ENCODE measurements at regions not wholly inside any gene's neighbourhood (a gene's known extent, or its start where the extent isn't known, plus 50 kb on each side); places are given as distances from the start of the nearest gene placed in this dataset.

GRCh38 chr14:95449131-95449530 is 67.3 kb downstream of the SYNE3 start:
- ChIA-PET POLR2A (no interaction called here), CTCF (interaction anchor here (0.7 to 1.6 kb wide), 3 partner anchors 9 to 78 kb away, joined by 3 to 4 read pairs (median 3); no protein-coding TSS in a partner anchor)
- H3K36me3 Mint-ChIP-seq (ENCODE audit: insufficient read depth, unreplicated experiment) = peaks cover 7% of the 10 kb centered on the region
- no TSS peak for BruUV-seq (replicated peaks)
- DNase-seq (ENCODE audit: unreplicated experiment) = no peak
- intact Hi-C loops (cut with micrococcal nuclease) = no loop called here
- H3K4me3 Mint-ChIP-seq (ENCODE audit: unreplicated experiment) = no peak overlapping the region
- H3K27ac Mint-ChIP-seq (ENCODE audit: low read depth, unreplicated experiment) = no peak overlapping the region
- no peaks in the 10 kb centered on the region for H3K27me3 Mint-ChIP-seq (ENCODE audit: insufficient read depth, unreplicated experiment)
- no peaks in the 10 kb centered on the region for H3K4me1 Mint-ChIP-seq (ENCODE audit: insufficient read depth, unreplicated experiment)
- no peaks in the 10 kb centered on the region for H3K9me3 Mint-ChIP-seq (ENCODE audit: unreplicated experiment)
- TF ChIP-seq CTCF (IDR thresholded peaks at IDR 0.05; ENCODE audit: unreplicated experiment) = no peak

GRCh38 chr14:95446470-95446869 is 70.0 kb downstream of the SYNE3 start:
- intact Hi-C loops (cut with micrococcal nuclease) = no loop called here
- BruUV-seq (replicated peaks) = no TSS peak
- POLR2A ChIA-PET = interaction anchor here (1.0 kb wide), 1 partner anchor 67 kb away, joined by 3 read pairs; no protein-coding TSS in a partner anchor
- DNase-seq (ENCODE audit: unreplicated experiment) = no peak
- TF ChIP-seq CTCF (IDR thresholded peaks at IDR 0.05; ENCODE audit: unreplicated experiment) = no peak
- H3K4me3 Mint-ChIP-seq (ENCODE audit: unreplicated experiment) = no peak overlapping the region
- no peaks in the 10 kb centered on the region for H3K9me3 Mint-ChIP-seq (ENCODE audit: unreplicated experiment)
- no peaks in the 10 kb centered on the region for H3K27me3 Mint-ChIP-seq (ENCODE audit: insufficient read depth, unreplicated experiment)
- CTCF ChIA-PET = interaction anchor here (9.9 kb wide), 1 partner anchor 79 kb away, joined by 162 read pairs; no protein-coding TSS in a partner anchor
- H3K27ac Mint-ChIP-seq (ENCODE audit: low read depth, unreplicated experiment) = no peak overlapping the region
- no peaks in the 10 kb centered on the region for H3K4me1 Mint-ChIP-seq (ENCODE audit: insufficient read depth, unreplicated experiment)
- H3K36me3 Mint-ChIP-seq (ENCODE audit: insufficient read depth, unreplicated experiment) = peaks cover 7% of the 10 kb centered on the region

GRCh38 chr14:95445676-95446075 is 70.8 kb downstream of the SYNE3 start:
- H3K27me3 Mint-ChIP-seq (ENCODE audit: insufficient read depth, unreplicated experiment) = no peaks in the 10 kb centered on the region
- ChIA-PET POLR2A (interaction anchor here (1.8 kb wide), 1 partner anchor 17 kb away, joined by 4 read pairs; no protein-coding TSS in a partner anchor), CTCF (interaction anchor here (0.6 to 9.9 kb wide), 7 partner anchors 10 to 1265 kb away, joined by 3 to 162 read pairs (median 6); no protein-coding TSS in a partner anchor)
- no peak for TF ChIP-seq CTCF (IDR thresholded peaks at IDR 0.05; ENCODE audit: unreplicated experiment)
- peaks cover 7% of the 10 kb centered on the region for H3K36me3 Mint-ChIP-seq (ENCODE audit: insufficient read depth, unreplicated experiment)
- H3K27ac Mint-ChIP-seq (ENCODE audit: low read depth, unreplicated experiment) = no peak overlapping the region
- no peaks in the 10 kb centered on the region for H3K9me3 Mint-ChIP-seq (ENCODE audit: unreplicated experiment)
- DNase-seq (ENCODE audit: unreplicated experiment) = no peak
- no peak overlapping the region for H3K4me3 Mint-ChIP-seq (ENCODE audit: unreplicated experiment)
- no TSS peak for BruUV-seq (replicated peaks)
- intact Hi-C loops (cut with micrococcal nuclease) = no loop called here
- no peaks in the 10 kb centered on the region for H3K4me1 Mint-ChIP-seq (ENCODE audit: insufficient read depth, unreplicated experiment)

- BruUV-seq (replicated peaks) = no TSS peak
- TF ChIP-seq CTCF (IDR thresholded peaks at IDR 0.05; ENCODE audit: unreplicated experiment) = no peak
Measured at GRCh38 chr14:95445161-95445560, 71.3 kb downstream of the SYNE3 start.

More at GRCh38 chr14:95445161-95445560, 71.3 kb downstream of the SYNE3 start:
- no peak overlapping the region for H3K27ac Mint-ChIP-seq (ENCODE audit: low read depth, unreplicated experiment)
- no peak for DNase-seq (ENCODE audit: unreplicated experiment)
- H3K4me1 Mint-ChIP-seq (ENCODE audit: insufficient read depth, unreplicated experiment) = no peaks in the 10 kb centered on the region
- H3K9me3 Mint-ChIP-seq (ENCODE audit: unreplicated experiment) = no peaks in the 10 kb centered on the region
- peaks cover 7% of the 10 kb centered on the region for H3K36me3 Mint-ChIP-seq (ENCODE audit: insufficient read depth, unreplicated experiment)
- ChIA-PET POLR2A (interaction anchor here (1.8 kb wide), 1 partner anchor 16 kb away, joined by 4 read pairs; no protein-coding TSS in a partner anchor), CTCF (interaction anchor here (0.5 to 9.9 kb wide), 12 partner anchors 10 to 1265 kb away, joined by 3 to 162 read pairs (median 3); no protein-coding TSS in a partner anchor)
- H3K27me3 Mint-ChIP-seq (ENCODE audit: insufficient read depth, unreplicated experiment) = no peaks in the 10 kb centered on the region
- intact Hi-C loops (cut with micrococcal nuclease) = no loop called here
- no peak overlapping the region for H3K4me3 Mint-ChIP-seq (ENCODE audit: unreplicated experiment)
